ENCODE measurements at regions not wholly inside any gene's neighbourhood (a gene's known extent, or its start where the extent isn't known, plus 50 kb on each side); places are given as distances from the start of the nearest gene placed in this dataset.

GRCh38 chr4:64130907-64131306, 278.3 kb downstream of the TECRL start:
- Histone ChIP-seq H3K9me3 (ENCODE audit: low read depth, low read length) (no peaks in the 10 kb centered on the region), H3K36me3 (ENCODE audit: insufficient read depth, low read length) (no peaks in the 10 kb centered on the region), H3K4me3 (ENCODE audit: insufficient read depth, low read length) (no peak overlapping the region), H3K27ac (ENCODE audit: low read depth, low read length) (no peak overlapping the region), H3K27me3 (ENCODE audit: insufficient read depth, low read length) (no peaks in the 10 kb centered on the region), H4K20me1 (ENCODE audit: insufficient read depth, low read length) (no peaks in the 10 kb centered on the region), H3K4me2 (ENCODE audit: insufficient read depth, low read length) (no peak overlapping the region), H2AFZ (ENCODE audit: low read length) (no peak overlapping the region), H3K4me1 (ENCODE audit: insufficient read depth, low read length) (no peaks in the 10 kb centered on the region), H3K79me2 (ENCODE audit: insufficient read depth, low read length) (no peaks in the 10 kb centered on the region)
- no peak for DNase-seq (ENCODE audit: insufficient read length, low spot score, missing footprints)
- no peak for TF ChIP-seq CTCF (IDR thresholded peaks at IDR 0.05; ENCODE audit: extremely low read depth, low read depth, low read length)

GRCh38 chr4:64125354-64125753, 283.9 kb downstream of the TECRL start:
- H4K20me1 ChIP-seq (ENCODE audit: insufficient read depth, low read length), result no peaks in the 10 kb centered on the region
- H3K4me3 ChIP-seq (ENCODE audit: insufficient read depth, low read length), result no peak overlapping the region
- no peaks in the 10 kb centered on the region for H3K4me1 ChIP-seq (ENCODE audit: insufficient read depth, low read length)
- H3K27ac ChIP-seq (ENCODE audit: low read depth, low read length), result no peak overlapping the region
- H3K79me2 ChIP-seq (ENCODE audit: insufficient read depth, low read length), result no peaks in the 10 kb centered on the region
- no peak for TF ChIP-seq CTCF (IDR thresholded peaks at IDR 0.05; ENCODE audit: extremely low read depth, low read depth, low read length)
- H3K27me3 ChIP-seq (ENCODE audit: insufficient read depth, low read length), result no peaks in the 10 kb centered on the region
- H3K36me3 ChIP-seq (ENCODE audit: insufficient read depth, low read length), result no peaks in the 10 kb centered on the region
- H3K4me2 ChIP-seq (ENCODE audit: insufficient read depth, low read length), result no peak overlapping the region
- no peak for DNase-seq (ENCODE audit: insufficient read length, low spot score, missing footprints)
- peaks cover 6% of the 10 kb centered on the region for H3K9me3 ChIP-seq (ENCODE audit: low read depth, low read length)
- H2AFZ ChIP-seq (ENCODE audit: low read length), result no peak overlapping the region

GRCh38 chr4:64121803-64122202, 287.4 kb downstream of the TECRL start:
- Histone ChIP-seq H3K4me1 (ENCODE audit: insufficient read depth, low read length) (no peaks in the 10 kb centered on the region), H3K27ac (ENCODE audit: low read depth, low read length) (no peak overlapping the region), H4K20me1 (ENCODE audit: insufficient read depth, low read length) (no peaks in the 10 kb centered on the region), H3K27me3 (ENCODE audit: insufficient read depth, low read length) (no peaks in the 10 kb centered on the region), H2AFZ (ENCODE audit: low read length) (no peak overlapping the region), H3K36me3 (ENCODE audit: insufficient read depth, low read length) (no peaks in the 10 kb centered on the region), H3K4me2 (ENCODE audit: insufficient read depth, low read length) (no peak overlapping the region), H3K79me2 (ENCODE audit: insufficient read depth, low read length) (no peaks in the 10 kb centered on the region), H3K9me3 (ENCODE audit: low read depth, low read length) (peaks cover 6% of the 10 kb centered on the region), H3K4me3 (ENCODE audit: insufficient read depth, low read length) (no peak overlapping the region)
- no peak for TF ChIP-seq CTCF (IDR thresholded peaks at IDR 0.05; ENCODE audit: extremely low read depth, low read depth, low read length)
- no peak for DNase-seq (ENCODE audit: insufficient read length, low spot score, missing footprints)

GRCh38 chr4:64105903-64106302, 303.3 kb downstream of the TECRL start:
- Histone ChIP-seq H3K27me3 (ENCODE audit: insufficient read depth, low read length) (no peaks in the 10 kb centered on the region), H3K27ac (ENCODE audit: low read depth, low read length) (no peak overlapping the region), H3K9me3 (ENCODE audit: low read depth, low read length) (no peaks in the 10 kb centered on the region), H3K4me1 (ENCODE audit: insufficient read depth, low read length) (no peaks in the 10 kb centered on the region), H3K4me2 (ENCODE audit: insufficient read depth, low read length) (no peak overlapping the region), H3K79me2 (ENCODE audit: insufficient read depth, low read length) (no peaks in the 10 kb centered on the region), H4K20me1 (ENCODE audit: insufficient read depth, low read length) (no peaks in the 10 kb centered on the region), H2AFZ (ENCODE audit: low read length) (no peak overlapping the region), H3K4me3 (ENCODE audit: insufficient read depth, low read length) (no peak overlapping the region), H3K36me3 (ENCODE audit: insufficient read depth, low read length) (no peaks in the 10 kb centered on the region)
- no peak for DNase-seq (ENCODE audit: insufficient read length, low spot score, missing footprints)
- no peak for TF ChIP-seq CTCF (IDR thresholded peaks at IDR 0.05; ENCODE audit: extremely low read depth, low read depth, low read length)

All from osteoblast (primary cell).